Esophagus muscularis mucosa (tissue), 4 donors: ENCODE measurements at regions not wholly inside any gene's neighbourhood (a gene's known extent, or its start where the extent isn't known, plus 50 kb on each side); places are given as distances from the start of the nearest gene placed in this dataset.

Source experiments
- DNase-seq: peaks from one replicate; pipeline ENCODE4 v3.0.0-alpha.2; 2017; ENCODE audit errors: extremely low spot score
- H3K27ac ChIP-seq, 4 donors: fragments of 200-600 bp; sonication (generic); replicated peaks in 1 of 4; 1 replicate in 3 of 4; 2 replicates in 1 of 4; pipeline ENCODE4 v1.5.1; 2016 to 2019; ENCODE audit warnings: mild to moderate bottlenecking in 1 of 4
- H3K27me3 ChIP-seq, 4 donors: fragments of 200-600 bp; sonication (generic); one replicate each; pipeline versions ENCODE4 v1.5.1 to v1.6.0; 2016 to 2019
- H3K36me3 ChIP-seq, 4 donors: fragments of 200-600 bp; sonication (generic); one replicate each; pipeline ENCODE4 v1.5.1; 2016 to 2019
- H3K4me1 ChIP-seq, 4 donors: fragments of 200-600 bp; sonication (generic); one replicate each; pipeline ENCODE4 v1.5.1; 2016 to 2019
- H3K4me3 ChIP-seq, 4 donors: fragments of 200-600 bp; sonication (generic); 1 replicate in 2 of 4; 2 replicates in 2 of 4; pipeline ENCODE4 v1.5.1; 2016 to 2019; ENCODE audit warnings: mild to moderate bottlenecking in 4 of 4, moderate library complexity in 1 of 4
- H3K9me3 ChIP-seq, 4 donors: fragments of 200-600 bp; sonication (generic); 1 replicate in 3 of 4; 2 replicates in 1 of 4; pipeline ENCODE4 v1.5.1; 2016 to 2019
- EP300 ChIP-seq: sonication (generic); formaldehyde crosslinking; IDR thresholded peaks from one replicate; pipeline ENCODE4 v1.6.1; 2017; ENCODE audit warnings: antibody characterized with exemption
- POLR2A ChIP-seq: fragments of 450-650 bp; IDR thresholded peaks from one replicate; pipeline ENCODE4 v1.6.1; 2017; ENCODE audit warnings: antibody characterized with exemption, moderate library complexity, mild to moderate bottlenecking, low read depth
- POLR2AphosphoS5 ChIP-seq, 2 donors: sonication (generic); formaldehyde crosslinking; IDR thresholded peaks; one replicate each; pipeline ENCODE4 v1.6.1; 2017; ENCODE audit warnings: antibody characterized with exemption in 2 of 2
- WGBS: methylation state at CpG from one replicate; pipeline ENCODE4 v1.1.5; 2018; 5-methylcytosine and 5-hydroxymethylcytosine counted together
- intact Hi-C: fragments of 100-400 bp; cut with DNase I; formaldehyde crosslinking; loops from one replicate; pipeline ENCODE4 v1.15.1; 2023
- TF ChIP-seq, protein P1 (sequence below), 3 experiments: fragments of 200-600 bp in 2 of 3; fragments of 450-650 bp in 1 of 3; sonication (generic) in 2 of 3; IDR thresholded peaks; one replicate each; pipeline ENCODE4 v1.5.1; 2017 to 2019; ENCODE audit warnings: antibody characterized with exemption in 3 of 3, mild to moderate bottlenecking in 2 of 3, moderate library complexity in 1 of 3

DNA sequence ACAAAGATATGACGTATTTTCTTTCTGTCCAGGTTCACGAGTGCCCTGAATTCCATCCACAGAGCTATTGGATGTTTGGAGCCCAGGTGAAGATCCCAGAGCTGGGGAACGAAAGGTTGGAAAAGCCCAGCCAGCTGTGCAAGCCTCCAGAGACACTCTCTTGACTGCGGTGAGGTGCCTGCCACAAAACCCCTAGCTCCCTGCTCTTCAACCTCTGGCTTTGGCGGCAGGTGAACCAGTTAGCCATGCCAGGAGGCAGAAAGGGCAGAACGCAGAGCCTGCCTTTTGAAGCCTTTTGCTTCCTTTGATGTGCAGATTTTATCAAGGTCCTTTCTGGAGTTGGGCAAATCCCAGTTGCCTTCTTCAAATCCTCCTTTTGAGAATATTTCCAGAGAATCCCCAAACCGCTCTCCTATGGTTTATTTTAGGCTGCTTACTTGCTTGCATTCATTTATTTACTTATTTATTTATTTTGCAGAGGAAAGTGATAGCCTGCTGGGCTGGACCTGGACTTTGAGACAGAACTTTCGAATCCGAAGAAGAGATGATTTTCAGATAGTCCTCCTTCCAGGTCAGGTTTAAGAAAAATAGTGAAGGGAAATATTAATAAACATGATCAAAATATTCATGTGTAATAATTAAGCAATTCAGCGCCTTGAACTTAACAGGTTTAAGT is 411.2 kb upstream of the TBX3 start:
- DNase-seq, result no peak
- TF ChIP-seq, protein P1, sequence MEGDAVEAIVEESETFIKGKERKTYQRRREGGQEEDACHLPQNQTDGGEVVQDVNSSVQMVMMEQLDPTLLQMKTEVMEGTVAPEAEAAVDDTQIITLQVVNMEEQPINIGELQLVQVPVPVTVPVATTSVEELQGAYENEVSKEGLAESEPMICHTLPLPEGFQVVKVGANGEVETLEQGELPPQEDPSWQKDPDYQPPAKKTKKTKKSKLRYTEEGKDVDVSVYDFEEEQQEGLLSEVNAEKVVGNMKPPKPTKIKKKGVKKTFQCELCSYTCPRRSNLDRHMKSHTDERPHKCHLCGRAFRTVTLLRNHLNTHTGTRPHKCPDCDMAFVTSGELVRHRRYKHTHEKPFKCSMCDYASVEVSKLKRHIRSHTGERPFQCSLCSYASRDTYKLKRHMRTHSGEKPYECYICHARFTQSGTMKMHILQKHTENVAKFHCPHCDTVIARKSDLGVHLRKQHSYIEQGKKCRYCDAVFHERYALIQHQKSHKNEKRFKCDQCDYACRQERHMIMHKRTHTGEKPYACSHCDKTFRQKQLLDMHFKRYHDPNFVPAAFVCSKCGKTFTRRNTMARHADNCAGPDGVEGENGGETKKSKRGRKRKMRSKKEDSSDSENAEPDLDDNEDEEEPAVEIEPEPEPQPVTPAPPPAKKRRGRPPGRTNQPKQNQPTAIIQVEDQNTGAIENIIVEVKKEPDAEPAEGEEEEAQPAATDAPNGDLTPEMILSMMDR (IDR thresholded peaks at IDR 0.05), result no peak
- TF ChIP-seq EP300 (no peak), POLR2AphosphoS5 (IDR thresholded peaks at IDR 0.05) (no peak), POLR2A (no peak)
- H3K27ac ChIP-seq, result no peak overlapping the region
- no peaks in the 10 kb centered on the region for H3K9me3 ChIP-seq
- intact Hi-C loops, result no loop called here
- peaks cover 0 to 4% (median 0%) of the 10 kb centered on the region in 4 donors for H3K27me3 ChIP-seq
- H3K4me3 ChIP-seq, result no peak overlapping the region
- no peaks in the 10 kb centered on the region for H3K36me3 ChIP-seq
- H3K4me1 ChIP-seq, result no peaks in the 10 kb centered on the region
- 83% methylated on average over 10 of the region's 10 CpGs for WGBS

DNA sequence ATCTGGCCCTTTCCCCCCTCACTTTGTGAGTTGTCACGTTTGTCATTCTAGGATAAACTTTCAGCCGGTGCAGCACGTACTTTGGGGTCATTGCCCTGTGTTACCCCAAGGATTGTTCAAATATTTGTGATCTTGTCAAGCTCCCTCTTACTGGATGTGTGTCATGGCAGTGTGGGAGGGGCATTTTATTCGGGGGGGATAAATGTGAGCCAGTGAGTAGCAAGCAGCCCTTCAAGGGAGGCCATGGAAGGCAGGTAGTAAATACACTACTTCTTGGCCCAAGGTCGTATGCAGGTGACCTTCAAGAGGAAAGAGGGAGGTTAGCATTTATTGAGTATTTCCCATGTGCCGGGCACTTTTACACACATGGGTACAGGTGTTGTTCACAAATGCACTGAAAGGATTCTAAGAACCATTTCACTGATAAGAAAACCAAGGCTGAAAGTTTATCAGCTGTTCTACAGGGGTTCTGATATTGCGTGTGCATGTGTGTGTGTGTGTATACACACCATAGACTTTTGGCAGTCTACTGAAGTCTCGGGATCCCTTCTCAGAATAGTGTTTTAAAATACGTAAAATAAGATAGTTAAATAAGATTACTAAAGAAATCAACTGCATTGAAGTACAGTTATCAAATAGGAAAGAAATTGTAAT is 410.3 kb upstream of the TBX3 start:
- H3K4me1 ChIP-seq, result no peaks in the 10 kb centered on the region
- WGBS, result 71% methylated on average over 9 of the region's 9 CpGs

DNA sequence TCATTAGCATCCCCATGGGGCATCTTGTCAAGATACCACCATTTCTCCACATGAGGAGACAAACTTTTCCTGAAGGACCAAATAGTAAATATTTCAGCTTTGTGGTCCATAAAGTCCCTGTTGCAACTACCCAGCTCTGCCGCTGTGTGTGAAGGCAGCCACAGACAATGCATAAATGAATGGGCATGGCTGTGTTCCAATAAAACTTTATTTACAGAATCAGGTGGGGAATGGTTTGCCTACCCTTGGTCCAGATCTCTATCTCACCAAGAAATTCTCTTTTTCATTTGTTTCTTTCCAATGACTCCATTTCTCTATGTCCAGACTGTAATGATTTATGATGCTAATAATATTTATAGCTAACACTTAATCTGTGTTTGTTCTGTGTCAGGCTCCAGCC is 409.3 kb upstream of the TBX3 start:
- H3K36me3 ChIP-seq, result no peaks in the 10 kb centered on the region
- H3K27ac ChIP-seq, result no peak overlapping the region
- H3K4me1 ChIP-seq, result no peaks in the 10 kb centered on the region
- TF ChIP-seq POLR2AphosphoS5 (IDR thresholded peaks at IDR 0.05), result no peak
- TF ChIP-seq EP300, result no peak
- TF ChIP-seq, protein P1 (IDR thresholded peaks at IDR 0.05), result no peak
- H3K9me3 ChIP-seq, result no peaks in the 10 kb centered on the region
- WGBS, result 100% methylated on average over 1 of the region's 1 CpG
- intact Hi-C loops, result no loop called here
- no peak overlapping the region for H3K4me3 ChIP-seq
- H3K27me3 ChIP-seq, result peaks cover 0 to 4% (median 0%) of the 10 kb centered on the region in 4 donors
- DNase-seq, result no peak

More for the DNA sequence above, 410.3 kb upstream of the TBX3 start:
- Histone ChIP-seq H3K4me3 (no peak overlapping the region), H3K36me3 (no peaks in the 10 kb centered on the region), H3K27ac (no peak overlapping the region), H3K27me3 (peaks cover 0 to 4% (median 0%) of the 10 kb centered on the region in 4 donors), H3K9me3 (no peaks in the 10 kb centered on the region)
- intact Hi-C loops, result no loop called here
- TF ChIP-seq, protein P1 (IDR thresholded peaks at IDR 0.05), result no peak
- TF ChIP-seq EP300, result no peak
- TF ChIP-seq POLR2AphosphoS5 (IDR thresholded peaks at IDR 0.05), result no peak
- TF ChIP-seq POLR2A, result no peak
- DNase-seq, result no peak

DNA sequence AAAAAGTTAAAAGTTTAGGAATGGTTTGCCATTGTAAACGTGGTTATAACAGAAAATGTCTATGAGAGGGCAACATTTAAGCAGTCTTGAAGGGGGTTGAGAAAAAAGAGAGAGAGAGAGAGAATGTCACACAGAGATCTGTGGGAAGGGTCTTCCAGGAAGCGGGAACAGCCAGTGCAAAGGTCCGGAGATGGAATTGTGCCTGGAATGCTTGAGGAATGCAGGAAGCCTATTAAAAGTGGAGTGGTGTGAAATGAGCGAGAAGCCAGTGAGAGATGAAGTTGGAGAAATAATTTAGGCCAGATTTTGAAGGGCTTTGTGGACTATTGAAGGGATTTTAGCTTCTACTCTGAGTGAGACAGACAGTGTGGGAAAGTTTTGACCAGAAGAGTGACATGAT is 406.8 kb upstream of the TBX3 start:
- TF ChIP-seq POLR2AphosphoS5 (IDR thresholded peaks at IDR 0.05), result no peak
- no peak for TF ChIP-seq POLR2A
- TF ChIP-seq, protein P1 (IDR thresholded peaks at IDR 0.05), result no peak
- no peak for DNase-seq
- H3K4me3 ChIP-seq, result no peak overlapping the region

More for the DNA sequence above, 406.8 kb upstream of the TBX3 start:
- intact Hi-C loops, result no loop called here
- Histone ChIP-seq H3K4me1 (no peaks in the 10 kb centered on the region), H3K9me3 (no peaks in the 10 kb centered on the region), H3K36me3 (no peaks in the 10 kb centered on the region), H3K27me3 (no peaks in the 10 kb centered on the region), H3K27ac (no peak overlapping the region)
- WGBS, result 84% methylated on average over 4 of the region's 4 CpGs
